H1 (cell line): ENCODE measurements at regions not wholly inside any gene's neighbourhood (a gene's known extent, or its start where the extent isn't known, plus 50 kb on each side); places are given as distances from the start of the nearest gene placed in this dataset.

Experiments
- BCL11A ChIP-seq, 2 experiments: IDR thresholded peaks; one replicate each; pipeline ENCODE4 v1.6.1; 2011; ENCODE audit warnings: low read depth in 2 of 2, low read length in 2 of 2, mild to moderate bottlenecking in 2 of 2
- CBX5 ChIP-seq: fragments of 300-800, 300-1000 bp; sonication (generic); IDR thresholded peaks from 2 replicates; pipeline ENCODE4 v1.7.1; 2016; ENCODE audit warnings: antibody characterized with exemption, low read length, low read depth
- EZH2 ChIP-seq: fragments of 200-600 bp; sonication (generic); IDR thresholded peaks from 2 replicates; pipeline ENCODE4 v1.7.1; 2012; ENCODE audit warnings: low read depth, mild to moderate bottlenecking, moderate library complexity, low read length, inconsistent platforms; ENCODE audit not compliant: severe bottlenecking
- KDM1A ChIP-seq: fragments of 200-600, 300-600 bp; sonication (generic); IDR thresholded peaks from 2 replicates; pipeline ENCODE4 v1.7.1; 2016; ENCODE audit warnings: mild to moderate bottlenecking, low read length, borderline replicate concordance
- MAFK ChIP-seq: IDR thresholded peaks from 2 replicates; pipeline ENCODE4 v1.6.1; 2012; ENCODE audit warnings: low read depth, mild to moderate bottlenecking, improper control_type of control experiment, low read length
- PHF8 ChIP-seq: fragments of 200-600 bp; sonication (generic); conservative IDR thresholded peaks from 2 replicates; pipeline ENCODE4 v1.7.1; 2012; ENCODE audit warnings: low read depth, mild to moderate bottlenecking, inconsistent platforms, low read length, moderate library complexity
- SP1 ChIP-seq: IDR thresholded peaks from 2 replicates; pipeline ENCODE4 v1.6.1; 2011; ENCODE audit warnings: low read depth, low read length
- TEAD4 ChIP-seq: IDR thresholded peaks from 2 replicates; pipeline ENCODE4 v1.6.1; 2012; ENCODE audit warnings: low read depth, low read length, inconsistent platforms, mixed read lengths
- YY1 ChIP-seq: IDR thresholded peaks from 2 replicates; pipeline ENCODE4 v1.6.1; 2011; ENCODE audit warnings: low read depth, mild to moderate bottlenecking, low read length
- TF ChIP-seq, protein P1 (sequence below): fragments of 300-600 bp; sonication (generic); IDR thresholded peaks from 2 replicates; pipeline ENCODE4 v1.7.1; 2012; ENCODE audit warnings: low read length, moderate library complexity, mild to moderate bottlenecking, inconsistent platforms; ENCODE audit not compliant: insufficient replicate concordance

- TF ChIP-seq, protein P1, sequence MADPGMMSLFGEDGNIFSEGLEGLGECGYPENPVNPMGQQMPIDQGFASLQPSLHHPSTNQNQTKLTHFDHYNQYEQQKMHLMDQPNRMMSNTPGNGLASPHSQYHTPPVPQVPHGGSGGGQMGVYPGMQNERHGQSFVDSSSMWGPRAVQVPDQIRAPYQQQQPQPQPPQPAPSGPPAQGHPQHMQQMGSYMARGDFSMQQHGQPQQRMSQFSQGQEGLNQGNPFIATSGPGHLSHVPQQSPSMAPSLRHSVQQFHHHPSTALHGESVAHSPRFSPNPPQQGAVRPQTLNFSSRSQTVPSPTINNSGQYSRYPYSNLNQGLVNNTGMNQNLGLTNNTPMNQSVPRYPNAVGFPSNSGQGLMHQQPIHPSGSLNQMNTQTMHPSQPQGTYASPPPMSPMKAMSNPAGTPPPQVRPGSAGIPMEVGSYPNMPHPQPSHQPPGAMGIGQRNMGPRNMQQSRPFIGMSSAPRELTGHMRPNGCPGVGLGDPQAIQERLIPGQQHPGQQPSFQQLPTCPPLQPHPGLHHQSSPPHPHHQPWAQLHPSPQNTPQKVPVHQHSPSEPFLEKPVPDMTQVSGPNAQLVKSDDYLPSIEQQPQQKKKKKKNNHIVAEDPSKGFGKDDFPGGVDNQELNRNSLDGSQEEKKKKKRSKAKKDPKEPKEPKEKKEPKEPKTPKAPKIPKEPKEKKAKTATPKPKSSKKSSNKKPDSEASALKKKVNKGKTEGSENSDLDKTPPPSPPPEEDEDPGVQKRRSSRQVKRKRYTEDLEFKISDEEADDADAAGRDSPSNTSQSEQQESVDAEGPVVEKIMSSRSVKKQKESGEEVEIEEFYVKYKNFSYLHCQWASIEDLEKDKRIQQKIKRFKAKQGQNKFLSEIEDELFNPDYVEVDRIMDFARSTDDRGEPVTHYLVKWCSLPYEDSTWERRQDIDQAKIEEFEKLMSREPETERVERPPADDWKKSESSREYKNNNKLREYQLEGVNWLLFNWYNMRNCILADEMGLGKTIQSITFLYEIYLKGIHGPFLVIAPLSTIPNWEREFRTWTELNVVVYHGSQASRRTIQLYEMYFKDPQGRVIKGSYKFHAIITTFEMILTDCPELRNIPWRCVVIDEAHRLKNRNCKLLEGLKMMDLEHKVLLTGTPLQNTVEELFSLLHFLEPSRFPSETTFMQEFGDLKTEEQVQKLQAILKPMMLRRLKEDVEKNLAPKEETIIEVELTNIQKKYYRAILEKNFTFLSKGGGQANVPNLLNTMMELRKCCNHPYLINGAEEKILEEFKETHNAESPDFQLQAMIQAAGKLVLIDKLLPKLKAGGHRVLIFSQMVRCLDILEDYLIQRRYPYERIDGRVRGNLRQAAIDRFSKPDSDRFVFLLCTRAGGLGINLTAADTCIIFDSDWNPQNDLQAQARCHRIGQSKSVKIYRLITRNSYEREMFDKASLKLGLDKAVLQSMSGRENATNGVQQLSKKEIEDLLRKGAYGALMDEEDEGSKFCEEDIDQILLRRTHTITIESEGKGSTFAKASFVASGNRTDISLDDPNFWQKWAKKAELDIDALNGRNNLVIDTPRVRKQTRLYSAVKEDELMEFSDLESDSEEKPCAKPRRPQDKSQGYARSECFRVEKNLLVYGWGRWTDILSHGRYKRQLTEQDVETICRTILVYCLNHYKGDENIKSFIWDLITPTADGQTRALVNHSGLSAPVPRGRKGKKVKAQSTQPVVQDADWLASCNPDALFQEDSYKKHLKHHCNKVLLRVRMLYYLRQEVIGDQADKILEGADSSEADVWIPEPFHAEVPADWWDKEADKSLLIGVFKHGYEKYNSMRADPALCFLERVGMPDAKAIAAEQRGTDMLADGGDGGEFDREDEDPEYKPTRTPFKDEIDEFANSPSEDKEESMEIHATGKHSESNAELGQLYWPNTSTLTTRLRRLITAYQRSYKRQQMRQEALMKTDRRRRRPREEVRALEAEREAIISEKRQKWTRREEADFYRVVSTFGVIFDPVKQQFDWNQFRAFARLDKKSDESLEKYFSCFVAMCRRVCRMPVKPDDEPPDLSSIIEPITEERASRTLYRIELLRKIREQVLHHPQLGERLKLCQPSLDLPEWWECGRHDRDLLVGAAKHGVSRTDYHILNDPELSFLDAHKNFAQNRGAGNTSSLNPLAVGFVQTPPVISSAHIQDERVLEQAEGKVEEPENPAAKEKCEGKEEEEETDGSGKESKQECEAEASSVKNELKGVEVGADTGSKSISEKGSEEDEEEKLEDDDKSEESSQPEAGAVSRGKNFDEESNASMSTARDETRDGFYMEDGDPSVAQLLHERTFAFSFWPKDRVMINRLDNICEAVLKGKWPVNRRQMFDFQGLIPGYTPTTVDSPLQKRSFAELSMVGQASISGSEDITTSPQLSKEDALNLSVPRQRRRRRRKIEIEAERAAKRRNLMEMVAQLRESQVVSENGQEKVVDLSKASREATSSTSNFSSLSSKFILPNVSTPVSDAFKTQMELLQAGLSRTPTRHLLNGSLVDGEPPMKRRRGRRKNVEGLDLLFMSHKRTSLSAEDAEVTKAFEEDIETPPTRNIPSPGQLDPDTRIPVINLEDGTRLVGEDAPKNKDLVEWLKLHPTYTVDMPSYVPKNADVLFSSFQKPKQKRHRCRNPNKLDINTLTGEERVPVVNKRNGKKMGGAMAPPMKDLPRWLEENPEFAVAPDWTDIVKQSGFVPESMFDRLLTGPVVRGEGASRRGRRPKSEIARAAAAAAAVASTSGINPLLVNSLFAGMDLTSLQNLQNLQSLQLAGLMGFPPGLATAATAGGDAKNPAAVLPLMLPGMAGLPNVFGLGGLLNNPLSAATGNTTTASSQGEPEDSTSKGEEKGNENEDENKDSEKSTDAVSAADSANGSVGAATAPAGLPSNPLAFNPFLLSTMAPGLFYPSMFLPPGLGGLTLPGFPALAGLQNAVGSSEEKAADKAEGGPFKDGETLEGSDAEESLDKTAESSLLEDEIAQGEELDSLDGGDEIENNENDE, result no peak
- TF ChIP-seq PHF8 (no peak), CBX5 (no peak), KDM1A (no peak), BCL11A (IDR thresholded peaks at IDR 0.05; ENCODE audit: low read depth in 2 of 2, low read length in 2 of 2) (no peak), TEAD4 (no peak), SP1 (no peak), MAFK (no peak), YY1 (no peak), EZH2 (no peak)
These were observed 666.4 kb downstream of the CD109 start (continued) for GRCh38 chr6:74362391-74362790.
